ENCODE measurements at regions not wholly inside any gene's neighbourhood (a gene's known extent, or its start where the extent isn't known, plus 50 kb on each side); places are given as distances from the start of the nearest gene placed in this dataset.

DNA sequence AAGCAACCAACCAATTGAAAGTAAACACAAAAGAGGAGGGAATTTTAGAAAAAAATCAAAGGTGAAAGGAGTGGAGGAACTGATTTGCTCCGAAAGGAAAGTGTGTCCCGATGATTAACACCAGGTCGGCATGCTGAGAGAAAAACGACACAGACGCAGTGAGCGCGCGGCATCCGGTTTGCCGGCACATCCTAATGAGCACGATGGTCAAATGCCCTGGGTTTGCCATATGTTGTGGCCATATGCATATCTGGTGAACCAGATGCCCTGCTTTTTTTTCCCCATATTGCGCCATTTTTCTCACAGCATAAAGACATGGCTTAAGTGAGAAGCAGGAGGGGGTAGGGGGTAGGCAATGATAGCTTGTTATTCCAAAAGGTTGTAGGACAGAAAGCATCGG lies 626.7 kb downstream of the BCL11A start:
- intact Hi-C loops (cut with DNase I), result no loop called here

DNA sequence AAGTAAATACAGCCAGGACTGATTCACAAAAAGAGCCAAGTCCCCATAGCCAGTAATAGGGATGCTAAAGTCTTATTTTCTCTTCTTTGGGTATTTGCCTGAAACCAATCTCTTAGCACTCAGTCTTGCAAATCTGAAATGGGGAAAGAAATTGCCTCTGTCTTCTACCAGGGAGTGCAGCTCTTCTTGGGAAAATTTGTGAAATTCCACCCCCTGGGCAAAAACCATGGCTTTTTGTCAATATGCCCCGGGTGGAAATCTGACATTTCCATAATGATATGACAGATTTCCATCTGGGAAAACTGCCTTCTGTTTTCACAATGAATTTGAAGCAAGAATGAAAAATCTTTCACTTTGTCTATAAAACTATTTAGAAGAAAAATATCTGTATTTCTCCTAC lies 628.1 kb downstream of the BCL11A start:
- ATAC-seq (no peak), DNase-seq (ENCODE audit: low spot score) (no peak)
- intact Hi-C loops (cut with DNase I), result no loop called here

More for the DNA sequence above, 626.7 kb downstream of the BCL11A start:
- ATAC-seq, result no peak
- no peak for DNase-seq (ENCODE audit: low spot score)

DNA sequence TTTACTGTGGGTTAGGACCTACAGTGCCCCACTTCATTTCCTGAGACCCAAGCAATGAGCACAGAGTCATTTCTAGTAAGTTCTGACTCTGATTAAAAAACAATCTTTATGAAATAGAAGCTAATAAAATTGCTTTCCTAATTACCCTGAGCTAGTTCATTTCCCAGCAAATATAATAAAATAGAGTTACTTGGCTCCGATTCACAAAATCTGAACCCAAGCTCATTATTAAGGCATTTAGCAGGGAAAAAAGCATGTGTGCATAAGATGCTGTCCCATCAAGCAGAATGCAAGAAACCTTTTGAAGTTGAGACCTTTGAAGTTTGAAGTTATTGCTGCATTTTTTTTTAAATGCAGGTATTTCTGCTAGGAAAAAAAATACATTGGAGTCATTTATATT lies 629.1 kb downstream of the BCL11A start:
- ATAC-seq (no peak), DNase-seq (ENCODE audit: low spot score) (no peak)
- intact Hi-C loops (cut with DNase I), result no loop called here

DNA sequence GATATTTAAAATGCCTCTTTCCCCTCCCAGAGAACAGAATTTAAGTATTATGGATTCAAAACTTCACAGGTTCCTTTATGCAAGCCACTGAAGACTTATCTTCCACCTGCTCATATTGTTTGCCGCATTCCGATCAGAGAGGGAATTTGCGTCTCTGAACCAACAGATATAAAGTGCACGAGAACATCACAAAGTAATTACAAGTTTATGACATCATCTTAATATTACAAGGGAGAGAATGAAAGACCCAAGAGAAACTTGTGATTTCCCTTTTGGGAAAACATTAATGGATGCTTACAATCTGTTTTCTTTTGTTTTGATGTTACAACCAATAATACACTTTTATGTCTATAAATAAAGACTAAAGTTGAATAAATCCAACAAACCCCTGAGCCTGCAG lies 631.0 kb downstream of the BCL11A start:
- intact Hi-C loops (cut with DNase I), result no loop called here
- DNase-seq (ENCODE audit: low spot score), result no peak
- ATAC-seq, result no peak

DNA sequence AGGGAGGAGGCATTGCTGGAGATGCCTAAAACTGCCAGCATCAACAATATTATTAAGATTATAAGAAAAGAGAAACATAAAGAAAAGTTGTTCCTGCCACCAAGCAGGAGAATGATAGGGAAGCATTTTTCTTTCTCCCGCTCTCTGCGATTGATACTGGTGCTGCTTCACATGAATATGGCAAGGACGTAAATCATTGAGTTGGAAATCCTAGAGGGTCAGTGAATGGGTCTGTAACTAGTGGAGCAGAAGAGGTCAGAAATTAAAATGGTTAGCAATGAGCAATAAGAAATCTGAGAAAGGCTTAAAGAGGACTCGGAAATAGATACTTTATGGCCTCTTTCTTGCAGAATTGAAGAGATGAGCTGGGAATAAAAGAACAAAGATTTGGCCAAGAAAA lies 631.7 kb downstream of the BCL11A start:
- ATAC-seq, result no peak
- intact Hi-C loops (cut with DNase I), result no loop called here
- DNase-seq (ENCODE audit: low spot score), result no peak

DNA sequence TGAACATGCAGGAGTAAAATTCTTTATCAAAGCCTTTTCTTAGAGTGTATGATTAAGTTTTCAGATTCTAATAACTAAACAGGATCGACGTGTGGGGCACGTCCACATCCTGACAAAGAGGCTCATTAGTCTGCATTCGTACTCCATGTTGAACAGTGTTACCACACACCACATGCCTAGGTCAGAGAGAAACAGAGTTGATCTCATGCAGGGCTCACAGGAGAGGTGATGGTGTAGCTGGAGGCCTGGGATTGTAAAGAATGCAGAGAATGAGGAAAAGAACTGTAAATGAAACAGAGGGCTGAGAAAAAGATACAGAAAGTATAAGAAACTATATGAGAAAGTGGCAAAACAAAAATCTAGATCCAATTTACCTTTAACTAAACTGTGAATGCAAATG lies 632.5 kb downstream of the BCL11A start:
- DNase-seq (ENCODE audit: low spot score) (no peak), ATAC-seq (no peak)
- intact Hi-C loops (cut with DNase I), result no loop called here

DNA sequence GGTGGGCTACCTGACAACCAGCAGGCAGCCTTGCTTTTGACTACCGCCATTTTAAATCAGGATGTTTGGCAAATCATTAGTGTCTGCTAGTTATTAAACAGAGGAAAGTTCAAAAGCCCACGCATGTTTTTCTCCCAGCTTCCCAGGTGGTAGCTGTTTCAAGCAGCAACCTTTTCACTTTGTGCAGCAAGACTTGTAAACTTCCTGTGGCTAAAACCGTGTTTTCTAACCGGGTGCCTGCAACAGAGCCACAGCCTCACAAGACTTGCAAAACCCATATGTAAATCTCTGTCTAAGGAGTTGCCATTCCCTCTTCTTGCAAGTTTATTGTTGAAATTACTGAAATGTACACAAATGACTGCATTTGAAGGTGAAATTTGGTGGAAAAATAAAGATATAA lies 633.1 kb downstream of the BCL11A start:
- DNase-seq (ENCODE audit: low spot score), result no peak
- intact Hi-C loops (cut with DNase I), result no loop called here
- no peak for ATAC-seq

DNA sequence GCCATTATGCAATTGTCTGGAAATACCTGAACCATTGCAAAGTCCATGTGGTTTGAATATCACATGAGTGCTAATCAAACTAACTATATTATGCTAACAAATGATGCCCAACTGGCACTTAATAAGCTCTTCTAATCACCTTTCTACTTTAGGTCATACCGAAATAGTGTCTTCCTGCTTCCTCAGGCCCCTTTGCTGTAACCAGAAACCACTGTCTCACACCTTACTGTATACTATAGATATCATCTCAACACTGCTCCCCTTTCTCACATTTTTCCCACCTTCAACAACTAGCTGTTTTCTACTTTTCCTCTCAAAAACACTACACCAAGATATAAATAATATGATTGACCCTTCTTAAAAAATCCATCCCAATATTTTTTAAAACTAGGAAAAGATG lies 633.9 kb downstream of the BCL11A start:
- DNase-seq (ENCODE audit: low spot score) (no peak), ATAC-seq (no peak)
- intact Hi-C loops (cut with DNase I), result loop anchor here (5.0 kb wide), 1 partner anchor 528 kb away; no protein-coding TSS in a partner anchor

DNA sequence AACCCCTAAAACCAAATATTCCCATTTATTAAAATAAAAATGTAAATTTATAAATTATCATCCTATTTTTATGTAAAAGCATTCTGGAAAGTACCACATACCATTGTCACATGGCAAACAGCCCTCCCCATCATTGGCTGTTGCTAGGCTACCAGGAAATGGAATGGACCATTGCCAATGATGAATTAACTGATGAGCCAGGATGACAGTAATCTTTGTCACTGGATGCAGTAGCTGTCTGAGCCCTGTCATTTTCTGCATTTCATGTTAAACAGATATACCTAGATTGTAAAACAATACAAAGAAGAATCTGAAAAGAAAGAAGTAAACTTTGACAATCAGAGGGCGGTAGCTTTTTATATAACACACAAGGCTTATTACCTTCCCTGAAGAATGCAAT lies 641.4 kb downstream of the BCL11A start:
- intact Hi-C loops (cut with DNase I), result no loop called here
- ATAC-seq, result no peak
- no peak for DNase-seq (ENCODE audit: low spot score)

DNA sequence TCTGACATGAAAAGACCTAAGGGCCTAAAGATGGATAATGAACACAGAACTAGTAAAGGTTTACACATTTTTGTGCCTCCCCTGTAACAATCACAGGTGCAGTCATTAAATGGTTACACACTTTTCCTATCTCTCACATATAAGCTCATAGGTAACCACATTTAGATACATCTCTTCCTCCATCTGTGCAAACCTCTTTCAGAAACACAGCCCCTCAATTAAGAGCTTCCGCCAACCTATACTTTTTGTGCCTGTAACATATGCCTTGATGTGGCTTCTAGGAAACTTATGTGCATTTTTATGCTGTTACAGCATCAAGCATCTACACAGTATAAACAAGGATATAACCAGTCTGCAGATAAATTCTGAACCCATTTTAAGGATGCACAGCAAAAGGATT lies 643.3 kb downstream of the BCL11A start:
- DNase-seq (ENCODE audit: low spot score), result no peak
- no peak for ATAC-seq
- intact Hi-C loops (cut with DNase I), result no loop called here

DNA sequence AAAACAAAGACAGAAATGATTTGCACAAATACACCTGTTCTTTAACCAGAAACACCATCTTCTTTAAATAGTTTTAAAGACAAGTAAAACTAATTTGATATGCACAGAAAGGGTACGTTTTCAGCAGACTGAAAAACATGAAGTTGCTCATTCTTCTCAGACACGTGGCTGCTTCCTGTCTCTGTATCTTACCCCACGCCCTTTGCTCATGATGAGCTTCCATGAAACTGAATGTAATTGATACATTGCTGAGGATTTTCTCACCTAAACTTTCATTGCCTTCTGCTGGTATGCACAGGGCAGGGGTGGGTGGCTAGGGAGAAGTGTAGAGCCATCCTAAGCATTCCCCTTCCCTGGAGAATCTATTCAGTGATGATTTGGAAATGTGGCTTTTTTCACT lies 644.3 kb downstream of the BCL11A start:
- ATAC-seq (no peak), DNase-seq (ENCODE audit: low spot score) (no peak)
- intact Hi-C loops (cut with DNase I), result no loop called here

DNA sequence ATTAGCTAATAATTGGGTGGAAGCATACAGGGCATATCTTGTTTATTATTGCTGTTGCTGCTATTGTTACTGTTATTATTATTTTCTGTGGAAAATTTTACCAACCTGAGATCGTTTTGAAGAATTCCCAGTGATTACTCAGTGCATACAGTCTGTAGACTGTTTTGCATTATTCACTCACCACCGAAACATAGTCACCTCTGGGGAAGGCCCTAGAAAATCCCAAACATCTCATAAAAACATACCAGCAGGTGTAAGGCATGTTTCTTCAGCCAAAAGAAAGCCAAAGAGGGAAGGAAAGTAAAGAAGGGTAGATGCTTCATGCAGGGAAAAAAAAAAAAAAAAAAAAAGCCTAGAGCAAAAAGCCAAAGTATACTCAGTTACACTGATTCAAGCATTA lies 647.7 kb downstream of the BCL11A start:
- intact Hi-C loops (cut with DNase I), result no loop called here
- ATAC-seq, result no peak
- no peak for DNase-seq (ENCODE audit: low spot score)

DNA sequence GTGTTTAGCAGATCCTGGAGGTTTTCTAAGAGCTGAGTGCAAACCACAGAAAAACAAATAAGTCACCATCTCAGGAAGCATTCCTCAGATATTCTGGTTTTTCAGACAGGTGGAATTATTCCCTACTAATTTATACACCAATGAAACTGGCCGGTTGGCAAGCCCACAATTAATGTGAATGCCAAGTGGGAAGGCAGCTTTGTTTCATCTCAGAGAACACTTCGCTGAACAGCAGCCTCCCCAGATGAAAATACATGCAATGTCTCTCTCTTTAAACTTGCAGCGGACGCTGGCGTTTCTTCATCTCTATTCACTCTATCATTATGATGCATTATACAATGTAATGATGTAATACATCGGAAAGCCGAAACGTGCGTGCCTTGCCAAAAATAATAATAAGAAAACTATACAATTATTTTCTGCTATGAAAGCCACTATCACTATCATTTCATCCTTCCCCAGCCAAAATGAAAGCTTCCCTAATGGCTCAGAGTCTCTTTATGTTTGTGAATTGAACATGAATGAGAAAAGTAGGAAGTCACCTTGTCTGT lies 649.4 kb downstream of the BCL11A start:
- intact Hi-C loops (cut with DNase I), result no loop called here
- DNase-seq (ENCODE audit: low spot score) (no peak), ATAC-seq (no peak)

DNA sequence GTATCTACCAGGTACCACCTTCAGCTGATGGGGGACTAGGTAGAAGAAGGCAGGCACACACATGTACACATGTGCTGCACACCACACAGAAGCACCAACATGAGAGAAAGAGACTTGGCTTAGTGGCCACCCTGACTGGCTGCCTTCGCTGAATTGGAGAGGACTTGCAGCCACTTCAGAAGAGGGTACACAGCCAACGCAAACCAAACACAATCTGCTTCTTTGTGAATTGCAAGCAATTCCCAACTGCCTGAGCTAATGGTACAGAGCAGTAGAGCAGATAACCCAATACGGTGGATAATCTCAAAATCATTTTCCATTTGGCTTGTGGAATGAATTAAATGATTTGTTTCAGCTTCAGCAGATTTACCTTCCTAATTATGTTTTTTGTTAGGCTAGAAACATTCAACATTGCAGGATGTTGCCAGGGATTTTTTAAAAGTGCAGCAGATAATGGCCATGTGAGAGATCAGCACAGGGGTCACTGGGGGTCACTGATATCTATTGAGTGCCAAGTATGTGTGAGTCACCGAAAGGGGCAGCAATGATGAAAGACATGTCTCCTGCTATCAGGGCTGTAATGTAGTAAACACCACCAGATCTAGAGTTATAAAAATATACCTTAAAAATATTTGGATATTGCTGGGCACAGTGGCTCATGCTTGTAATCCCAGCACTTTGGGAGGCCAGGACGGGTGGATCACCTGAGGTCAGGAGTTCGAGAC lies 652.6 kb downstream of the BCL11A start:
- intact Hi-C loops (cut with DNase I), result no loop called here
- DNase-seq (ENCODE audit: low spot score), result no peak
- no peak for ATAC-seq

DNA sequence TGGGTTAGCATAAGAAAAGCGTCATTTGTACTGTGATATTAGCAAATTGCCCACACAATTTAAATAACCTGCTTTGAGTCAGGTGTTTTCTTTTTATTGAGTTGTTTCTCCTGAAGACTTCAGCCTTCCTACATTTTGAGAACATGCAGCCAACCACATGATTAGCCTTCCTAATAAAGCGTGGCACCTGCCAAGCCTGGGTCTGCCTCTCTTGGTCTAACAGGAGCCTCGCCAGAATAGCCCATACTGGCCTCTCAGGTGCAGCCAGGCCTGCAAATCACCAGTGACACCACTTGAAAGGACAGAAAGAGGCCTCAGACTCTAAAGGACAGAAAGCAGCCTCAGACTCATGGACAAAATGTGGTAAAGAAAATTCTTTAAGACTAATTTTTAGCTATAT lies 653.8 kb downstream of the BCL11A start:
- ATAC-seq (no peak), DNase-seq (ENCODE audit: low spot score) (no peak)
- intact Hi-C loops (cut with DNase I), result no loop called here

DNA sequence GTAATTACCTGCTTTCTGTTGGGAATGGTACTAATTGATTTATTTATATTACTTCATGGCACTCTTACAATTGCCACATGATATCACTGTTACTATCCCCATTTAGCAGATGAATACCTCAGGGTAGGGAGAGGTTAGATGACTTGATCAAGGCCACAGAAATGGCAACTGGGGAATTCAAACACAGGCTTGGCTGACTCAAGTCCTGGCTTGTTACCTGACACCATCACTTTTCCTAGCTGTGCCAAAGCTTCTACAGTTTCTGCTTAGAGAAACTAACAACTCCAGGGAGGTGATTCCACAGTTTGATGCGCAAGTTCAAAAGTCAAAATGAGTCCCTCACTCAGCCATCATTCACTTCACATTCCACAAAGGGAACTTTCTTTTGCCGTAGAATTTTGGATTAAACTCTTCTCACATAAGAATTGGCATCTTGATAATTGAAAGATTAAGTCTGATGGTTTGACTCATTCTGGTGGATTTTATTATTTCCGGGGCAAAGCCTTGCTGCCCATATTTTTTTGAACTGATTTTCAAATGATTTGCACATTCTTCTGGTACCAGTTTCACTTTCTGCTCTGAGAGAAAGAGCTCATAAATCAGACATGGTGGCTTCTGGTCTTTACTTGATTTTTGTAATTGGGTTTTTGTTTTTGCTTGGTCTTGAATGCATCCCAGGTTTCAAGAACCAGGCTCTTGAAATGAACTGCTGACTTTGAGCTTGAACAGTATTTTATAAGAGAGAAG lies 656.8 kb downstream of the BCL11A start:
- intact Hi-C loops (cut with DNase I), result no loop called here
- ATAC-seq, result no peak
- no peak for DNase-seq (ENCODE audit: low spot score)

DNA sequence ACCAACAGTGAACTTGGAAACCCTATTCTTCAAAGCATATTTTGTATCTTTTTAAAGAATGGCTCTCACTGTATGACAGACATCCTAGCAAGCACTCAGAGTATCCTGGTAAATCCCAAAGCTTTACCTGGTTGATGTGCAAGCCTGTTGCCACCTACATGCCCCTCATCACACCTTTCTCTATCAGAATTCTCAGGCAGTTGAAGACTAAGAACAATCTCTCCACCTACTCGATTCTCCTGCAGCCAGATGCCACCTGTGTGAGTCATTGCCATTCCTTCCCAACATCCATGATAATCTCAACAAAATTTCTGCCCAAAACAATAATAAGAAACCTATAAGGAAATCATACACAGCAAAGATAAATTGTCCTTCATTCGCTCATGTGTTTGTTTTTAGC lies 659.8 kb downstream of the BCL11A start:
- DNase-seq (ENCODE audit: low spot score) (no peak), ATAC-seq (no peak)
- intact Hi-C loops (cut with DNase I), result no loop called here

DNA sequence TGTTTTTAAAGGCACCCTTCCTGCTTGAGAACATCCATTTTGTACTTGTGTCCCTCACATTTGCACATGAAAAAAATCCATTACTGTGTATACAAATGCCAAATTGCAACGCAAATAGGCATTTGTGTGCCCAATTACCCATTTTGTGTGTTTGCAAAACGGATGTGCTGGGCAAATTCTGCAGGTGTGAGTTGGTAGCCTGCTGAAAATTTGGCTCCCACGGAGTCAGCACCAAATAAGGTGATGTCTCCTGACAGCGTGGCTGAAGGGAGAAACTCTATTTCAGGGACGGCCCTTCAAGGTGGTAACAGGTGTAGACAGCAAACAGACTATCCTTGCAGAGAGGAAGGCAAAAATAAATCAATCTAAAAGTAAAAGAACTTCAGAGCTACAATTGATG lies 661.1 kb downstream of the BCL11A start:
- ATAC-seq, result no peak

DNA sequence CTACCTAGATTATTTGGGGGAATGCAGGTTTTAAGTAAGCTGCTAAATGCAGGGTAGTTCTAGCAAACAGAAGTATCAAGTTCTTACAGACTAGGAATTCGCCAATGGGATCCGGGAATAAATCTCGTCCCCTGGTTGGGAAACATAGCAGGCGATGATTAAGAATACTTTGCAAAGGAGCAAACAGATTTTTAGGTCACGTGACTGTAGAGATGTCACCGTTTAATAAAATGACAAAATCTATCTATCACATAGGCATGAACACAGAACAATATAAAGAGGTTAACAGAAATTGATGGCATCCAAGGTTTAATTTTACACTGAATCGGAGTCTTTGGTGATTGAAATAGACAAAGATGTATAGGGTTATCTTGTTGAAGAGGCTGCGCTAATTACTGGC lies 664.1 kb downstream of the BCL11A start:
- intact Hi-C loops (cut with DNase I), result no loop called here
- no peak for DNase-seq (ENCODE audit: low spot score)

More for the DNA sequence above, 661.1 kb downstream of the BCL11A start:
- DNase-seq (ENCODE audit: low spot score), result no peak
- intact Hi-C loops (cut with DNase I), result no loop called here

DNA sequence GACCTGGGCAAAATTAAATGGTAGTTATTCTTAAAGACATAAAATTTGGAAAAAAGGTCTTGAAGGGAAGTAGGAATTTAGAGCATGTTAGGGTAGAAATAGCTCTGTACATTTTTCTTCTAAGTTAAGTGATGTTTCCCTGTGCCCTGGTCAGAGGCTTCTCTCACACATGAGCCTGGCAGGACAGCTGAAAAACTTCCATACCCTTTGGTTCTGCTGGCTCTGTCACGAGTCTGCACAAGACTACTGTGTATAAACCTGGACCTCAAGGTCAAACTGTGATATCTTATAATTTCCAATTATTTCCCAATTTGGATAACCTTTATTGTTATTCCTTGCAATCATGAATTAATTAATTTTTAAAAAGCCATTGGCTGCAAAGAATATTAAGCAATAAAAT lies 664.7 kb downstream of the BCL11A start:
- intact Hi-C loops (cut with DNase I), result no loop called here
- ATAC-seq, result no peak
- no peak for DNase-seq (ENCODE audit: low spot score)

More for the DNA sequence above, 664.1 kb downstream of the BCL11A start:
- ATAC-seq, result no peak

DNA sequence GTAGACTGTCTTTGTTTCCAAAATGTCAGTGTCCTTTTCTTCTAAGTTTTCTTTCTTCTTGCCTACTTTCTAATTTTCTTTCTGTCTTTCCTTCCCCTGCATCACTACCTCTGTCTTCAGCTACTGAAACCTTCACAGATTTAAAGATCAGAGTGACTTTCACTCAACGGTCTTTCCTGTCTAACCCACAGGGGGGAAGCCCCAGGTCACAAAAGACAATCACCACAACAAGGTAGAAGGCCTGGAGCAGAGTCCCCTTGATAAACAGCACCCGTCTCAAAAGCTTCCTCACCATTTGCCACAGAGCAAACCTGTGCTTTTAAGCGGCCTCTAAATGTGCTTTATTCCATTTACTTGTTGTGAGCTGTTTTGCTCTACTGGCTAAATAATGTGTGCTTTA lies 665.4 kb downstream of the BCL11A start:
- no peak for ATAC-seq
- intact Hi-C loops (cut with DNase I), result no loop called here
- DNase-seq (ENCODE audit: low spot score), result no peak

All from sciatic nerve (tissue), 2 donors.